ENCODE measurements at regions not wholly inside any gene's neighbourhood (a gene's known extent, or its start where the extent isn't known, plus 50 kb on each side); places are given as distances from the start of the nearest gene placed in this dataset.

DNA sequence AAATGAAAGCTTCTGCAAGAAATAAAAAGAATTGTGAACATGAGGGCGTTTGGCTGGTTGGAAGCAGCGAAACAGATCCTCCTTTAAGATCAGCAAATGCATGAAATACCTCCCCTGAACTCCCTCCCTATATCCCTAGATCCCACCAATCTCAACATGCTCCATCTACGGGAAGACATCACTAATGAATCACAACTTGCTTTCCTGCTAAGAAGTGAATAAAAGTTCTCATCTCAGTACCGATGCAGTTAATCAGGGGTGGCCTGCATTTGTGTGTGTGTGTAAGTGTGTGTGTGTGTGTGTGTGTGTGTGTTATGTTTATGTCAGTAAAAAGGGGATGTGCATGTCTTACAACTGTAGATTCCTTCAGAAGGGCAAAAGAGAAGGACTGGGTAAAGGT lies 238.7 kb downstream of the LIG4 start:
- H3K27ac ChIP-seq (ENCODE audit: insufficient read length, low read depth, low read length): no peak overlapping the region
- H3K79me1 ChIP-seq (ENCODE audit: insufficient read depth, low read depth, low read length, poor library complexity, severe bottlenecking): no peaks in the 10 kb centered on the region
- Mint-ChIP-seq H3K4me1 (no peaks in the 10 kb centered on the region), H3K4me3 (no peak overlapping the region), H3K27me3 (ENCODE audit: low read depth) (no peaks in the 10 kb centered on the region; the same call in 1 of the 2 replicates), H3K9me3 (no peaks in the 10 kb centered on the region), H3K36me3 (ENCODE audit: insufficient read depth in 1 of 3, low read depth in 3 of 3) (no peaks in the 10 kb centered on the region), H3K27ac (no peak overlapping the region)
- no peak overlapping the region for H3K18ac ChIP-seq (ENCODE audit: insufficient read length, low read depth, low read length)
- H4K5ac ChIP-seq (ENCODE audit: insufficient read length, low read depth, low read length): no peak overlapping the region
- no peaks in the 10 kb centered on the region for H3K79me2 ChIP-seq (ENCODE audit: insufficient read depth, low read length)
- H4K8ac ChIP-seq (replicated peaks; ENCODE audit: insufficient read length, low read depth, low read length): no peak overlapping the region
- H3K23ac ChIP-seq (ENCODE audit: insufficient read length, low read depth, low read length): no peak overlapping the region
- H3K4me1 ChIP-seq (ENCODE audit: insufficient read depth, low read length): no peaks in the 10 kb centered on the region
- no peak overlapping the region for H2BK20ac ChIP-seq (ENCODE audit: low read depth, low read length, poor library complexity, severe bottlenecking)
- no CpG with 5 or more reads among the region's 4 CpGs for WGBS (ENCODE audit: extremely low coverage, insufficient read length, low lambda C conversion rate)
- H3K23me2 ChIP-seq (ENCODE audit: insufficient read length, low read depth, low read length, poor library complexity, severe bottlenecking): no peaks in the 10 kb centered on the region
- no peak for TF ChIP-seq CTCF (conservative IDR thresholded peaks at IDR 0.05)
- H3K4ac ChIP-seq (ENCODE audit: low read depth, low read length): no peak overlapping the region
- no peak overlapping the region for H3T11ph ChIP-seq (ENCODE audit: low read length)
- H3K14ac ChIP-seq (ENCODE audit: insufficient read depth, low read length): no peak overlapping the region
- no peak overlapping the region for H2BK12ac ChIP-seq (ENCODE audit: insufficient read length, low read depth, low read length)
- no peak overlapping the region for H2BK15ac ChIP-seq (ENCODE audit: low read depth, low read length)
- no peaks in the 10 kb centered on the region for H3K9me3 ChIP-seq (ENCODE audit: control insufficient read depth, low read depth, low read length)
- H3K9ac ChIP-seq (ENCODE audit: extremely low read depth, insufficient read length, low read length): no peak overlapping the region
- no peak overlapping the region for H2AK5ac ChIP-seq (ENCODE audit: insufficient read length, low read length)
- no peaks in the 10 kb centered on the region for H3K27me3 ChIP-seq (ENCODE audit: insufficient read depth, low read length)
- no peaks in the 10 kb centered on the region for H4K20me1 ChIP-seq (ENCODE audit: control insufficient read depth, insufficient read depth, insufficient read length)
- no peak overlapping the region for H4K91ac ChIP-seq (ENCODE audit: insufficient read length, low read depth, low read length)
- no peak overlapping the region for H2AFZ ChIP-seq (ENCODE audit: low read length)
- no peak overlapping the region for H3K56ac ChIP-seq (ENCODE audit: insufficient read length, low read depth, low read length)
- H2BK5ac ChIP-seq (ENCODE audit: insufficient read length, low read length): no peak overlapping the region
- H3K4me2 ChIP-seq (ENCODE audit: insufficient read depth, insufficient read length, low read length): no peak overlapping the region
- DNase-seq: no peak
- H2BK120ac ChIP-seq (ENCODE audit: low read depth, low read length, poor library complexity, severe bottlenecking): no peak overlapping the region

Data from H9 (cell line).